ENCODE measurements at regions not wholly inside any gene's neighbourhood (a gene's known extent, or its start where the extent isn't known, plus 50 kb on each side); places are given as distances from the start of the nearest gene placed in this dataset. TPM values are rescaled to one million over a fixed set of nuclear protein-coding genes. Genes with fewer than 3 reads are reported as not detected.

- no peaks in the 10 kb centered on the region for H3K36me3 ChIP-seq (ENCODE audit: control insufficient read depth, insufficient read depth, low read length)
- H3K27me3 ChIP-seq (ENCODE audit: control insufficient read depth, insufficient read depth, low read length): no peaks in the 10 kb centered on the region
- POLR2A ChIA-PET: no interaction called here
- TF ChIP-seq CTCF (IDR thresholded peaks at IDR 0.05; ENCODE audit: insufficient read depth, low read depth, low read length): no peak
- DNase-seq (ENCODE audit: low read depth): no peak
- CTCF ChIA-PET: interaction anchor here (0.5 kb wide), 1 partner anchor 12 kb away, joined by 3 read pairs; no protein-coding TSS in a partner anchor
- no peak overlapping the region for H3K4me3 ChIP-seq (ENCODE audit: low read depth, low read length)
Observed at GRCh38 chr6:73888050-73888449, 192.0 kb downstream of the CD109 start.

- H3K27me3 ChIP-seq (ENCODE audit: control insufficient read depth, insufficient read depth, low read length): no peaks in the 10 kb centered on the region
- no peak for DNase-seq (ENCODE audit: low read depth)
- no peaks in the 10 kb centered on the region for H3K36me3 ChIP-seq (ENCODE audit: control insufficient read depth, insufficient read depth, low read length)
- TF ChIP-seq CTCF (IDR thresholded peaks at IDR 0.05; ENCODE audit: insufficient read depth, low read depth, low read length): no peak
- POLR2A ChIA-PET: no interaction called here
- CTCF ChIA-PET: interaction anchor here (0.7 kb wide), 1 partner anchor 11 kb away, joined by 4 read pairs; no protein-coding TSS in a partner anchor
- H3K4me3 ChIP-seq (ENCODE audit: low read depth, low read length): no peak overlapping the region
Observed at GRCh38 chr6:73885393-73885792, 189.4 kb downstream of the CD109 start.

GRCh38 chr6:73884540-73884939 is 188.5 kb downstream of the CD109 start:
- ChIA-PET CTCF (no interaction called here), POLR2A (no interaction called here)
- TF ChIP-seq CTCF (IDR thresholded peaks at IDR 0.05; ENCODE audit: insufficient read depth, low read depth, low read length): no peak
- Histone ChIP-seq H3K27me3 (ENCODE audit: control insufficient read depth, insufficient read depth, low read length) (no peaks in the 10 kb centered on the region), H3K36me3 (ENCODE audit: control insufficient read depth, insufficient read depth, low read length) (no peaks in the 10 kb centered on the region), H3K4me3 (ENCODE audit: low read depth, low read length) (no peak overlapping the region)
- DNase-seq (ENCODE audit: low read depth): no peak

- peak; percentile 61 for DNase-seq (ENCODE audit: low read depth)
- CTCF ChIA-PET: interaction anchor here (0.7 kb wide), 2 partner anchors 14 to 90 kb away, joined by 4 read pairs; no protein-coding TSS in a partner anchor
- POLR2A ChIA-PET: no interaction called here
- no peak for TF ChIP-seq CTCF (IDR thresholded peaks at IDR 0.05; ENCODE audit: insufficient read depth, low read depth, low read length)
- no peak overlapping the region for H3K4me3 ChIP-seq (ENCODE audit: low read depth, low read length)
- H3K27me3 ChIP-seq (ENCODE audit: control insufficient read depth, insufficient read depth, low read length): no peaks in the 10 kb centered on the region
- no peaks in the 10 kb centered on the region for H3K36me3 ChIP-seq (ENCODE audit: control insufficient read depth, insufficient read depth, low read length)
Observed at GRCh38 chr6:73879501-73880293, 183.7 kb downstream of the CD109 start.

GRCh38 chr6:73878403-73878802 is 182.4 kb downstream of the CD109 start:
- ChIA-PET CTCF (no interaction called here), POLR2A (no interaction called here)
- H3K36me3 ChIP-seq (ENCODE audit: control insufficient read depth, insufficient read depth, low read length): no peaks in the 10 kb centered on the region
- no peak for TF ChIP-seq CTCF (IDR thresholded peaks at IDR 0.05; ENCODE audit: insufficient read depth, low read depth, low read length)
- DNase-seq (ENCODE audit: low read depth): no peak
- no peak overlapping the region for H3K4me3 ChIP-seq (ENCODE audit: low read depth, low read length)
- no peaks in the 10 kb centered on the region for H3K27me3 ChIP-seq (ENCODE audit: control insufficient read depth, insufficient read depth, low read length)

Small RNA genes lying in the stretch of these regions (small RNA-seq; reads per million reads assigned to genes)
- gene AL356277.1 (ENCODE audit: insufficient read length, low read depth, low replicate concordance) (not detected), gene TXNP7 (ENCODE audit: insufficient read length, low read depth, low replicate concordance) (not detected)

All from BJ (cell line).